ENCODE measurements at regions not wholly inside any gene's neighbourhood (a gene's known extent, or its start where the extent isn't known, plus 50 kb on each side); places are given as distances from the start of the nearest gene placed in this dataset.

- Histone ChIP-seq H2AFZ (ENCODE audit: low read depth, low read length, poor library complexity, severe bottlenecking) (no peak overlapping the region), H3K4me1 (ENCODE audit: control insufficient read depth in 1 of 2, insufficient read depth in 2 of 2, low read length in 2 of 2) (no peaks in the 10 kb centered on the region), H3K9me2 (ENCODE audit: insufficient read depth) (no peaks in the 10 kb centered on the region), H4K20me1 (ENCODE audit: insufficient read depth) (no peaks in the 10 kb centered on the region), H3K4me3 (replicated peaks in 1 of 2; ENCODE audit: low read depth in 1 of 2, low read length in 2 of 2) (no peak overlapping the region), H3K9me3 (ENCODE audit: control insufficient read depth in 1 of 2, insufficient read depth in 1 of 2, low read depth in 1 of 2, low read length in 2 of 2) (peaks cover 0 to 12% of the 10 kb centered on the region in 2 experiments; a peak in 2 of 4 replicates), H3K36me3 (ENCODE audit: control insufficient read depth in 1 of 2, insufficient read depth in 2 of 2, low read length in 2 of 2) (no peaks in the 10 kb centered on the region), H3K79me2 (ENCODE audit: insufficient read depth, low read length) (no peaks in the 10 kb centered on the region), H3K27me3 (ENCODE audit: insufficient read depth, low read length) (no peaks in the 10 kb centered on the region), H3K27ac (ENCODE audit: low read depth, low read length) (no peak overlapping the region), H3K9ac (ENCODE audit: low read length) (no peak overlapping the region), H3K4me2 (ENCODE audit: low read length) (no peak overlapping the region)
- POLR2A ChIA-PET: no interaction called here
- intact Hi-C loops (cut with micrococcal nuclease): no loop called here
- no peak for DNase-seq (ENCODE audit: low read depth, low spot score)
- RAD21 ChIA-PET (ENCODE audit: low non-redundant PET in 1 of 2, low total read pairs in 2 of 2, uncharacterized antibody in 2 of 2, unreplicated experiment in 2 of 2): no interaction called here
- TF ChIP-seq EZH2 (IDR thresholded peaks at IDR 0.05): no peak
- TF ChIP-seq ZNF274 (IDR thresholded peaks at IDR 0.05; ENCODE audit: low read depth, low read length): no peak
- TF ChIP-seq MAX (IDR thresholded peaks at IDR 0.05): no peak
- TF ChIP-seq SIN3A (IDR thresholded peaks at IDR 0.05; ENCODE audit: low read depth): no peak
- no peak for TF ChIP-seq SRF (IDR thresholded peaks at IDR 0.05; ENCODE audit: low read depth)
- TF ChIP-seq YY1 (IDR thresholded peaks at IDR 0.05; ENCODE audit: extremely low read depth, insufficient replicate concordance, low read depth, low read length): no peak
- no peak for TF ChIP-seq POLR2AphosphoS5 (IDR thresholded peaks at IDR 0.05; ENCODE audit: low read depth, low read length)
- no peak for TF ChIP-seq CBX3 (IDR thresholded peaks at IDR 0.05; ENCODE audit: low read depth)
- TF ChIP-seq RAD21 (IDR thresholded peaks at IDR 0.05; ENCODE audit: low read depth): no peak
- TF ChIP-seq ZFX (IDR thresholded peaks at IDR 0.05): no peak
- no peak for TF ChIP-seq ATF3 (IDR thresholded peaks at IDR 0.05)
- ATAC-seq: no peak
- CTCF ChIA-PET: no interaction called here
- BruUV-seq (replicated peaks): no TSS peak
Observed at GRCh38 chr20:6384956-6385486, 262.2 kb upstream of the FERMT1 start.

GRCh38 chr20:6384380-6384779 is 261.6 kb upstream of the FERMT1 start:
- H3K27me3 ChIP-seq (ENCODE audit: insufficient read depth, low read length): no peaks in the 10 kb centered on the region
- ChIA-PET RAD21 (ENCODE audit: low non-redundant PET in 1 of 2, low total read pairs in 2 of 2, uncharacterized antibody in 2 of 2, unreplicated experiment in 2 of 2) (no interaction called here), CTCF (no interaction called here), POLR2A (no interaction called here)
- H3K4me2 ChIP-seq (ENCODE audit: low read length): no peak overlapping the region
- no peaks in the 10 kb centered on the region for H4K20me1 ChIP-seq (ENCODE audit: insufficient read depth)
- no peak overlapping the region for H3K9ac ChIP-seq (ENCODE audit: low read length)
- no peak overlapping the region for H3K4me3 ChIP-seq (replicated peaks in 1 of 2; ENCODE audit: low read depth in 1 of 2, low read length in 2 of 2)
- intact Hi-C loops (cut with micrococcal nuclease): no loop called here
- no peak overlapping the region for H3K27ac ChIP-seq (ENCODE audit: low read depth, low read length)
- no peaks in the 10 kb centered on the region for H3K9me2 ChIP-seq (ENCODE audit: insufficient read depth)
- no peak overlapping the region for H2AFZ ChIP-seq (ENCODE audit: low read depth, low read length, poor library complexity, severe bottlenecking)
- no TSS peak for BruUV-seq (replicated peaks)
- DNase-seq (ENCODE audit: low read depth, low spot score) (no peak), ATAC-seq (no peak)
- H3K36me3 ChIP-seq (ENCODE audit: control insufficient read depth in 1 of 2, insufficient read depth in 2 of 2, low read length in 2 of 2): no peaks in the 10 kb centered on the region
- no peaks in the 10 kb centered on the region for H3K79me2 ChIP-seq (ENCODE audit: insufficient read depth, low read length)
- H3K4me1 ChIP-seq (ENCODE audit: control insufficient read depth in 1 of 2, insufficient read depth in 2 of 2, low read length in 2 of 2): no peaks in the 10 kb centered on the region
- H3K9me3 ChIP-seq (ENCODE audit: control insufficient read depth in 1 of 2, insufficient read depth in 1 of 2, low read depth in 1 of 2, low read length in 2 of 2): peaks cover 0 to 7% of the 10 kb centered on the region in 2 experiments; a peak in 2 of 4 replicates
- TF ChIP-seq YY1 (IDR thresholded peaks at IDR 0.05; ENCODE audit: extremely low read depth, insufficient replicate concordance, low read depth, low read length) (no peak), POLR2A (IDR thresholded peaks at IDR 0.05; ENCODE audit: borderline replicate concordance, extremely low read depth, insufficient read depth, insufficient read length) (no peak), EZH2 (IDR thresholded peaks at IDR 0.05) (no peak), SP1 (IDR thresholded peaks at IDR 0.05; ENCODE audit: low read depth) (no peak), CEBPB (IDR thresholded peaks at IDR 0.05; ENCODE audit: low read depth) (no peak), ZBTB33 (IDR thresholded peaks at IDR 0.05; ENCODE audit: extremely low read depth, insufficient replicate concordance, low read length) (no peak), REST (IDR thresholded peaks at IDR 0.05; ENCODE audit: low read depth) (no peak), ATF3 (IDR thresholded peaks at IDR 0.05) (no peak)

Data from HCT116 (cell line).